ENCODE measurements at regions not wholly inside any gene's neighbourhood (a gene's known extent, or its start where the extent isn't known, plus 50 kb on each side); places are given as distances from the start of the nearest gene placed in this dataset.

GRCh38 chr1:55504306-55504731 lies 289.2 kb upstream of the USP24 start:
- H3K27me3 ChIP-seq (replicated peaks; ENCODE audit: control insufficient read depth, insufficient read depth, low read length, poor library complexity, severe bottlenecking) = peaks cover 6% of the 10 kb centered on the region

DNA sequence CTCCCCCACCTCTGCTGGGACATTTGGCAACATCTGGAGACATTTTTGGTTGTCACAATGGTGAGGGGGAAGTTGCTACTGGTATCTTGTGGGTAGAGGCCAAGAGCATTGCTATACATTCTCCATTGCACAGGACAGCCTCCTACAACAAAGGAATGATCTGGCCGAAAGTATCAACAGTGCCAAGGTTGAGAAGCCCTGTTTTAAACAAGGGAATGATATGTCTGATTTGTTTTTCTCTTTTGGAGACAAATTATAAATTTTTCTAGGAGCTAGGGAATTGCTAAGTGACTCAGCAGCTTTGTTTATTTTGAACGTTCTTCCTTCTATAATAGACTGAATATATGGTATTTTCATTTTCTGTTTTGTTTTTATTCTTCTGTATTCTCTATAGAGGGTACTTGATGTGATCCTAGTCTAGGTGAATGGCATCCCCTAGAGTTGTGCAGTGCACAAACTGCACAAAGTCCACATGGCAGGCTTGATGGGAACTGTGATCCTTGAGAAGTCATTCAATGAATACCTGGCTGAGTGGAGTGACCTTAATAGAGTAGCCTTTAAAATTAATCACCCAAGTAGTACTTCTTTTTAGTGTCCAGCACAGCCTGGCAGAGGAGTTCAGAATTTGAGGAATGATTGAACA lies 288.6 kb upstream of the USP24 start:
- Histone ChIP-seq H3K27me3 (replicated peaks; ENCODE audit: control insufficient read depth, insufficient read depth, low read length, poor library complexity, severe bottlenecking) (peaks cover 6% of the 10 kb centered on the region), H3K4me1 (ENCODE audit: control insufficient read depth, insufficient read depth, low read length, poor library complexity, severe bottlenecking) (no peaks in the 10 kb centered on the region), H3K9me3 (ENCODE audit: control insufficient read depth, low read length) (no peaks in the 10 kb centered on the region), H3K27ac (ENCODE audit: insufficient read depth, low read length, poor library complexity, severe bottlenecking) (no peak overlapping the region), H3K36me3 (ENCODE audit: control insufficient read depth, insufficient read depth, low read length) (no peaks in the 10 kb centered on the region), H3K4me3 (ENCODE audit: insufficient read depth, low read depth, low read length, poor library complexity, severe bottlenecking) (no peak overlapping the region)
- no peak for DNase-seq

More at GRCh38 chr1:55504306-55504731, 289.2 kb upstream of the USP24 start:
- no peak overlapping the region for H3K4me3 ChIP-seq (ENCODE audit: insufficient read depth, low read depth, low read length, poor library complexity, severe bottlenecking)
- no peaks in the 10 kb centered on the region for H3K4me1 ChIP-seq (ENCODE audit: control insufficient read depth, insufficient read depth, low read length, poor library complexity, severe bottlenecking)
- H3K36me3 ChIP-seq (ENCODE audit: control insufficient read depth, insufficient read depth, low read length) = no peaks in the 10 kb centered on the region
- DNase-seq = no peak
- no peak overlapping the region for H3K27ac ChIP-seq (ENCODE audit: insufficient read depth, low read length, poor library complexity, severe bottlenecking)
- no peaks in the 10 kb centered on the region for H3K9me3 ChIP-seq (ENCODE audit: control insufficient read depth, low read length)

GRCh38 chr1:55500601-55501000 lies 285.4 kb upstream of the USP24 start:
- Histone ChIP-seq H3K4me3 (ENCODE audit: insufficient read depth, low read depth, low read length, poor library complexity, severe bottlenecking) (no peak overlapping the region), H3K4me1 (ENCODE audit: control insufficient read depth, insufficient read depth, low read length, poor library complexity, severe bottlenecking) (no peaks in the 10 kb centered on the region), H3K36me3 (ENCODE audit: control insufficient read depth, insufficient read depth, low read length) (no peaks in the 10 kb centered on the region), H3K9me3 (ENCODE audit: control insufficient read depth, low read length) (no peaks in the 10 kb centered on the region), H3K27me3 (replicated peaks; ENCODE audit: control insufficient read depth, insufficient read depth, low read length, poor library complexity, severe bottlenecking) (no peaks in the 10 kb centered on the region), H3K27ac (ENCODE audit: insufficient read depth, low read length, poor library complexity, severe bottlenecking) (no peak overlapping the region)
- no peak for DNase-seq

DNA sequence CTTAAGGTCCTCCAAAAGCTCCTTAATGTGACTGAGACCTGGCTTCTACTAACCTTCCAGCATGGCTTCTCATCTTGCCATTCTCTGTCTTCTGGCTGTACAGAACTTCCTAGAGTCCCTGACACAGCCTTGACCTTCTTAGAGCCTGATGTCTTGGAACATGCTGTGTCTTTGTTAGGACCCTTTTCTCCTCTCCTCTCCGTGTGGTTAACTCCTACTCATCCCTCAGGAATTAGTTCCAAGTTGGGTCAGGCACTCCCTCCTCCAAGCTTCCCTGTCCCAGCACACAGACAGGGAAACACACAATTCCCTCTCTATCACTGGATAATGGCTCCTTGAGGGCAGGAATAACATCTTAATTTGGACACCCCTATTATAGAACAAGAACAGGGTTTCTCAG lies 275.4 kb upstream of the USP24 start:
- no peak overlapping the region for H3K4me3 ChIP-seq (ENCODE audit: insufficient read depth, low read depth, low read length, poor library complexity, severe bottlenecking)
- no peaks in the 10 kb centered on the region for H3K4me1 ChIP-seq (ENCODE audit: control insufficient read depth, insufficient read depth, low read length, poor library complexity, severe bottlenecking)
- no peak overlapping the region for H3K27ac ChIP-seq (ENCODE audit: insufficient read depth, low read length, poor library complexity, severe bottlenecking)
- H3K27me3 ChIP-seq (replicated peaks; ENCODE audit: control insufficient read depth, insufficient read depth, low read length, poor library complexity, severe bottlenecking) = no peaks in the 10 kb centered on the region
- DNase-seq = no peak
- no peaks in the 10 kb centered on the region for H3K36me3 ChIP-seq (ENCODE audit: control insufficient read depth, insufficient read depth, low read length)
- no peaks in the 10 kb centered on the region for H3K9me3 ChIP-seq (ENCODE audit: control insufficient read depth, low read length)

GRCh38 chr1:55484173-55484572 lies 269.0 kb upstream of the USP24 start:
- no peak overlapping the region for H3K27ac ChIP-seq (ENCODE audit: insufficient read depth, low read length, poor library complexity, severe bottlenecking)
- no peaks in the 10 kb centered on the region for H3K9me3 ChIP-seq (ENCODE audit: control insufficient read depth, low read length)
- no peaks in the 10 kb centered on the region for H3K36me3 ChIP-seq (ENCODE audit: control insufficient read depth, insufficient read depth, low read length)
- no peaks in the 10 kb centered on the region for H3K4me1 ChIP-seq (ENCODE audit: control insufficient read depth, insufficient read depth, low read length, poor library complexity, severe bottlenecking)
- no peaks in the 10 kb centered on the region for H3K27me3 ChIP-seq (replicated peaks; ENCODE audit: control insufficient read depth, insufficient read depth, low read length, poor library complexity, severe bottlenecking)
- H3K4me3 ChIP-seq (ENCODE audit: insufficient read depth, low read depth, low read length, poor library complexity, severe bottlenecking) = no peak overlapping the region
- DNase-seq = no peak

DNA sequence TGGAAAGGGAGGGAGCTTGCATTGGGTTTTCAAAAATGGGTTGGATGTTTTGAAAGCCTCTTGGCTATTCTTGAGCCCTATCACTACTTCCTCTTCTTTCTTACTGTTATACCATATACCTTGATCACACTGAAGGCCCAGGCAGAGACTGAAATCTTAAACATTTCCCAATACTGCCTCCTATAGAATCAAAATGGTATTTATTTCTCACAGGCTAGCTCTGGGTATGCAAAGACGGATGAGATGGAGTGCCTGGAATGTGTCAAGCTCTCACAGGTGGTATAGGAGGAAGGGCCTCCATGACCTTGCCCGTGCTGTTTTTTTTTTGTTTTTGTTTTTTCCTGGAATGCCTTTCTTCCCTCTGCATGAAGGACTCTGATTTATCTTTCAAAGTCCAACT lies 268.4 kb upstream of the USP24 start:
- no peaks in the 10 kb centered on the region for H3K9me3 ChIP-seq (ENCODE audit: control insufficient read depth, low read length)
- H3K4me1 ChIP-seq (ENCODE audit: control insufficient read depth, insufficient read depth, low read length, poor library complexity, severe bottlenecking) = no peaks in the 10 kb centered on the region
- H3K27ac ChIP-seq (ENCODE audit: insufficient read depth, low read length, poor library complexity, severe bottlenecking) = no peak overlapping the region
- no peaks in the 10 kb centered on the region for H3K36me3 ChIP-seq (ENCODE audit: control insufficient read depth, insufficient read depth, low read length)
- H3K27me3 ChIP-seq (replicated peaks; ENCODE audit: control insufficient read depth, insufficient read depth, low read length, poor library complexity, severe bottlenecking) = no peaks in the 10 kb centered on the region
- no peak for DNase-seq
- H3K4me3 ChIP-seq (ENCODE audit: insufficient read depth, low read depth, low read length, poor library complexity, severe bottlenecking) = no peak overlapping the region

- Histone ChIP-seq H3K4me3 (ENCODE audit: insufficient read depth, low read depth, low read length, poor library complexity, severe bottlenecking) (no peak overlapping the region), H3K9me3 (ENCODE audit: control insufficient read depth, low read length) (no peaks in the 10 kb centered on the region), H3K4me1 (ENCODE audit: control insufficient read depth, insufficient read depth, low read length, poor library complexity, severe bottlenecking) (no peaks in the 10 kb centered on the region), H3K27ac (ENCODE audit: insufficient read depth, low read length, poor library complexity, severe bottlenecking) (no peak overlapping the region), H3K27me3 (replicated peaks; ENCODE audit: control insufficient read depth, insufficient read depth, low read length, poor library complexity, severe bottlenecking) (no peaks in the 10 kb centered on the region), H3K36me3 (ENCODE audit: control insufficient read depth, insufficient read depth, low read length) (no peaks in the 10 kb centered on the region)
- DNase-seq = no peak
These were observed 266.5 kb upstream of the USP24 start for GRCh38 chr1:55481634-55482033.

DNA sequence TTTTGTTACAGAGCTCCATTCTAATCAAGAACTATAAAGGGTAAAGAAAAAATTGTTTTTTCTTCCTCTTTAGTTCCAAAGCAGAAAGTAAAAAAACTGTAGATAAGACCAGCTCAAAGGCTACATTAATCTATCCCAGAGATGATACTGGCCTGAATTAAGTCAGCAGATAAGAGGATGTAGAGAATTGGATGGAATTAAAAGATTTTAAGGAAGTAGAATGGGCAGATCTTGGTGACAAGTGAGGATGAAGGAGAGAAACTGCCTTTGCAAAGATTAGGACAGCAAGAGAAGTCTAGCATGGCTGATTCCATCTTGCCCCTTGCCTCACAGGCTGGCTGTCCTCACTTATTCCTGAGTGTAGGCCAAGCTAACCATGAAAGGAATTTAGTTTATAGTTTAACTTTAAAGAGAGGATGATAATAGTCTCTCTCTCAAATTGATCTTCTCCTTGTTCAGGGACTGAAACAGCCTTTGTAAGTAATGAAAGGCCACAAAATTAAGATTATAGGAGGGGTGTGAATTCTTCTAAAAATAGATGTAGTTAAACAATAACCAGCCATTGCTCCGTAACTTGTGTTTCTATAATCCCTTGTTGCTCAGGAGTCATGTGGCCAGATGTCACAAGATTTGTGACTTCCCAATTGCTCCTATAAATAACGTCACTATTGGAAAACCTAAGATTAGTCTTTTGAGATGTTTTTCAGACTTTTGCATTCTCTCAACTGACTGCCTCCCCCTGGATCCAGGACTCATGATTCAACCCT lies 265.0 kb upstream of the USP24 start:
- Histone ChIP-seq H3K36me3 (ENCODE audit: control insufficient read depth, insufficient read depth, low read length) (no peaks in the 10 kb centered on the region), H3K4me1 (ENCODE audit: control insufficient read depth, insufficient read depth, low read length, poor library complexity, severe bottlenecking) (no peaks in the 10 kb centered on the region), H3K27ac (ENCODE audit: insufficient read depth, low read length, poor library complexity, severe bottlenecking) (no peak overlapping the region), H3K9me3 (ENCODE audit: control insufficient read depth, low read length) (no peaks in the 10 kb centered on the region), H3K4me3 (ENCODE audit: insufficient read depth, low read depth, low read length, poor library complexity, severe bottlenecking) (no peak overlapping the region), H3K27me3 (replicated peaks; ENCODE audit: control insufficient read depth, insufficient read depth, low read length, poor library complexity, severe bottlenecking) (no peaks in the 10 kb centered on the region)
- no peak for DNase-seq

DNA sequence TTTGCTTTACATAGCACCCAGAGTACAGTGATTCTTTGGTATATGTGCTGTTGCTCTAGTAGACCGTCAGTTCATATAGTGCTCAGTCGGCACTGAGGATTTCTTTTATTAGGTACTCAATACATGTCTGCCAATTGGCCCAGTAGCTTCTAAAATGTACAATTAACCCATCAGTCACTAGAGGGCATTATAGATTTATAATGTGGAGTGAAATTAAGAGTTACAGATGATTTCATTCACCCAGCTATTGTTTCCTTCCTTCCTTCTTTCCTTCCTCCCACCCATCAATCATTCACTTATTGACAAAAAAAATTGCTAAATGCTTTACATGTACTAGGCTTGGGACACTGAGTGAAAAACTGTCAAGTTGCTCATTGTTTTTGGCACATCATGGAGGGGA lies 263.6 kb upstream of the USP24 start:
- H3K4me3 ChIP-seq (ENCODE audit: insufficient read depth, low read depth, low read length, poor library complexity, severe bottlenecking) = no peak overlapping the region
- no peaks in the 10 kb centered on the region for H3K9me3 ChIP-seq (ENCODE audit: control insufficient read depth, low read length)
- H3K4me1 ChIP-seq (ENCODE audit: control insufficient read depth, insufficient read depth, low read length, poor library complexity, severe bottlenecking) = no peaks in the 10 kb centered on the region
- H3K36me3 ChIP-seq (ENCODE audit: control insufficient read depth, insufficient read depth, low read length) = no peaks in the 10 kb centered on the region
- DNase-seq = no peak
- H3K27ac ChIP-seq (ENCODE audit: insufficient read depth, low read length, poor library complexity, severe bottlenecking) = no peak overlapping the region
- H3K27me3 ChIP-seq (replicated peaks; ENCODE audit: control insufficient read depth, insufficient read depth, low read length, poor library complexity, severe bottlenecking) = peaks cover 3% of the 10 kb centered on the region

GRCh38 chr1:55477953-55478352 lies 262.8 kb upstream of the USP24 start:
- no peaks in the 10 kb centered on the region for H3K4me1 ChIP-seq (ENCODE audit: control insufficient read depth, insufficient read depth, low read length, poor library complexity, severe bottlenecking)
- no peak for DNase-seq

More at GRCh38 chr1:55477953-55478352, 262.8 kb upstream of the USP24 start:
- H3K4me3 ChIP-seq (ENCODE audit: insufficient read depth, low read depth, low read length, poor library complexity, severe bottlenecking) = no peak overlapping the region
- H3K36me3 ChIP-seq (ENCODE audit: control insufficient read depth, insufficient read depth, low read length) = no peaks in the 10 kb centered on the region
- H3K9me3 ChIP-seq (ENCODE audit: control insufficient read depth, low read length) = no peaks in the 10 kb centered on the region
- H3K27me3 ChIP-seq (replicated peaks; ENCODE audit: control insufficient read depth, insufficient read depth, low read length, poor library complexity, severe bottlenecking) = peaks cover 3% of the 10 kb centered on the region
- H3K27ac ChIP-seq (ENCODE audit: insufficient read depth, low read length, poor library complexity, severe bottlenecking) = no peak overlapping the region
